H9 (cell line): ENCODE measurements at regions not wholly inside any gene's neighbourhood (a gene's known extent, or its start where the extent isn't known, plus 50 kb on each side); places are given as distances from the start of the nearest gene placed in this dataset.

Experiments
- DNase-seq: peaks from one replicate; pipeline ENCODE4 v3.0.0-alpha.2; 2017
- H2AFZ ChIP-seq: one replicate; pipeline ENCODE4 v1.6.1; 2013; ENCODE audit warnings: mild to moderate bottlenecking, low read length, control low read depth, moderate library complexity
- H2AK5ac ChIP-seq: 2 replicates; pipeline ENCODE4 v1.6.1; 2013; ENCODE audit warnings: low read length, control low read depth, mixed read lengths; ENCODE audit not compliant: insufficient read length
- H2BK120ac ChIP-seq: one replicate; pipeline ENCODE4 v1.6.1; 2013; ENCODE audit warnings: low read depth, mild to moderate bottlenecking, low read length, control low read depth, inconsistent platforms; ENCODE audit not compliant: poor library complexity, severe bottlenecking
- H2BK12ac ChIP-seq: 2 replicates; pipeline ENCODE4 v1.6.1; 2013; ENCODE audit warnings: low read length, control low read depth, mixed read lengths, low read depth; ENCODE audit not compliant: insufficient read length
- H2BK15ac ChIP-seq: 2 replicates; pipeline ENCODE4 v1.6.1; 2013; ENCODE audit warnings: low read depth, low read length, control low read depth
- H2BK20ac ChIP-seq: one replicate; pipeline ENCODE4 v1.6.1; 2013; ENCODE audit warnings: low read depth, mild to moderate bottlenecking, low read length, control low read depth, inconsistent platforms; ENCODE audit not compliant: poor library complexity, severe bottlenecking
- H2BK5ac ChIP-seq: 2 replicates; pipeline ENCODE4 v1.6.1; 2013; ENCODE audit warnings: low read length, control low read depth, mixed read lengths; ENCODE audit not compliant: insufficient read length
- H3K14ac ChIP-seq: 2 replicates; pipeline ENCODE4 v1.6.1; 2013; ENCODE audit warnings: low read length, control low read depth; ENCODE audit not compliant: insufficient read depth
- H3K18ac ChIP-seq: 2 replicates; pipeline ENCODE4 v1.6.1; 2013; ENCODE audit warnings: low read depth, mild to moderate bottlenecking, mixed read lengths, low read length, control low read depth; ENCODE audit not compliant: insufficient read length
- H3K23ac ChIP-seq: 2 replicates; pipeline ENCODE4 v1.6.1; 2013; ENCODE audit warnings: low read length, control low read depth, mixed read lengths, low read depth; ENCODE audit not compliant: insufficient read length
- H3K23me2 ChIP-seq: 2 replicates; pipeline ENCODE4 v1.6.1; 2013; ENCODE audit warnings: low read depth, mild to moderate bottlenecking, mixed read lengths, low read length, control low read depth; ENCODE audit not compliant: insufficient read length, poor library complexity, severe bottlenecking
- H3K27ac ChIP-seq: 2 replicates; pipeline ENCODE4 v1.5.1; 2013; ENCODE audit warnings: low read length, control low read depth, mixed read lengths, low read depth; ENCODE audit not compliant: insufficient read length
- H3K27me3 ChIP-seq: 2 replicates; pipeline ENCODE4 v1.6.1; 2013; ENCODE audit warnings: low read length, control low read depth, inconsistent platforms; ENCODE audit not compliant: insufficient read depth
- H3K4ac ChIP-seq: 2 replicates; pipeline ENCODE4 v1.6.1; 2013; ENCODE audit warnings: low read depth, mild to moderate bottlenecking, control low read depth, inconsistent platforms, low read length, moderate library complexity
- H3K4me1 ChIP-seq: 2 replicates; pipeline ENCODE4 v1.6.1; 2013; ENCODE audit warnings: low read length, control low read depth, inconsistent platforms; ENCODE audit not compliant: insufficient read depth
- H3K4me2 ChIP-seq: 2 replicates; pipeline ENCODE4 v1.6.1; 2013; ENCODE audit warnings: low read length, control low read depth, mixed read lengths; ENCODE audit not compliant: insufficient read length, insufficient read depth
- H3K56ac ChIP-seq: 2 replicates; pipeline ENCODE4 v1.6.1; 2013; ENCODE audit warnings: low read depth, mild to moderate bottlenecking, mixed read lengths, low read length, control low read depth; ENCODE audit not compliant: insufficient read length
- H3K79me1 ChIP-seq: 2 replicates; pipeline ENCODE4 v1.6.1; 2013; ENCODE audit warnings: low read depth, mild to moderate bottlenecking, moderate library complexity, low read length, control low read depth, inconsistent platforms; ENCODE audit not compliant: insufficient read depth, poor library complexity, severe bottlenecking
- H3K79me2 ChIP-seq: 2 replicates; pipeline ENCODE4 v1.6.1; 2013; ENCODE audit warnings: low read length, control low read depth, inconsistent platforms; ENCODE audit not compliant: insufficient read depth
- H3K9ac ChIP-seq: 2 replicates; pipeline ENCODE4 v1.6.1; 2013; ENCODE audit warnings: low read length, control low read depth, mixed read lengths; ENCODE audit not compliant: insufficient read length; ENCODE audit errors: extremely low read depth
- H3K9me3 ChIP-seq: one replicate; pipeline ENCODE4 v1.6.1; 2013; ENCODE audit warnings: low read depth, low read length, inconsistent platforms; ENCODE audit not compliant: control insufficient read depth
- H3T11ph ChIP-seq: one replicate; pipeline ENCODE4 v1.6.1; 2013; ENCODE audit warnings: mild to moderate bottlenecking, low read length, control low read depth, inconsistent platforms
- H4K20me1 ChIP-seq: one replicate; pipeline ENCODE4 v1.6.1; 2013; ENCODE audit not compliant: control insufficient read depth, insufficient read length, insufficient read depth
- H4K5ac ChIP-seq: 2 replicates; pipeline ENCODE4 v1.6.1; 2013; ENCODE audit warnings: low read depth, mild to moderate bottlenecking, mixed read lengths, low read length, control low read depth; ENCODE audit not compliant: insufficient read length
- H4K8ac ChIP-seq: replicated peaks from 2 replicates; pipeline ENCODE4 v1.6.1; 2013; ENCODE audit warnings: low read length, control low read depth, mixed read lengths, low read depth; ENCODE audit not compliant: insufficient read length
- H4K91ac ChIP-seq: 2 replicates; pipeline ENCODE4 v1.6.1; 2013; ENCODE audit warnings: low read depth, mild to moderate bottlenecking, moderate library complexity, mixed read lengths, low read length, control low read depth; ENCODE audit not compliant: insufficient read length
- H3K27ac Mint-ChIP-seq, 3 experiments: 2 replicates in 2 of 3; 3 replicates in 1 of 3; pipeline ENCODE4 v1.8.0; 2020 to 2021; ENCODE audit warnings: mixed read lengths in 3 of 3, mild to moderate bottlenecking in 1 of 3, moderate library complexity in 1 of 3
- H3K27me3 Mint-ChIP-seq: 2 replicates; pipeline ENCODE4 v1.8.0; 2021; ENCODE audit warnings: low read depth, mild to moderate bottlenecking, moderate library complexity, mixed read lengths
- H3K36me3 Mint-ChIP-seq, 3 experiments: 2 replicates in 2 of 3; 3 replicates in 1 of 3; pipeline ENCODE4 v1.8.0; 2020 to 2021; ENCODE audit warnings: low read depth in 3 of 3, mixed read lengths in 3 of 3; ENCODE audit not compliant: insufficient read depth in 1 of 3
- H3K4me1 Mint-ChIP-seq, 2 experiments: 2 replicates each; pipeline ENCODE4 v1.8.0; 2020; ENCODE audit warnings: mixed read lengths in 2 of 2
- H3K4me3 Mint-ChIP-seq, 2 experiments: 2 replicates in 1 of 2; 3 replicates in 1 of 2; pipeline ENCODE4 v1.8.0; 2020 to 2021; ENCODE audit warnings: mild to moderate bottlenecking in 2 of 2, mixed read lengths in 2 of 2, moderate library complexity in 1 of 2
- H3K9me3 Mint-ChIP-seq, 2 experiments: 2 replicates in 1 of 2; 3 replicates in 1 of 2; pipeline ENCODE4 v1.8.0; 2020; ENCODE audit warnings: mild to moderate bottlenecking in 2 of 2, mixed read lengths in 2 of 2, moderate library complexity in 1 of 2
- CTCF ChIP-seq: fragments of 200-600 bp; sonication (generic); conservative IDR thresholded peaks from 3 replicates; pipeline ENCODE4 v1.8.0; 2021; ENCODE audit warnings: antibody characterized with exemption, mild to moderate bottlenecking
- WGBS: extraction: QIAGEN DNeasy Blood & Tissue Kit; methylation state at CpG from one replicate; pipeline ENCODE4 v1.1.7; 2013; ENCODE audit warnings: missing lambda C conversion rate, low lambda C conversion rate, mixed read lengths; ENCODE audit not compliant: insufficient read length; ENCODE audit errors: extremely low coverage; 5-methylcytosine and 5-hydroxymethylcytosine counted together

DNA sequence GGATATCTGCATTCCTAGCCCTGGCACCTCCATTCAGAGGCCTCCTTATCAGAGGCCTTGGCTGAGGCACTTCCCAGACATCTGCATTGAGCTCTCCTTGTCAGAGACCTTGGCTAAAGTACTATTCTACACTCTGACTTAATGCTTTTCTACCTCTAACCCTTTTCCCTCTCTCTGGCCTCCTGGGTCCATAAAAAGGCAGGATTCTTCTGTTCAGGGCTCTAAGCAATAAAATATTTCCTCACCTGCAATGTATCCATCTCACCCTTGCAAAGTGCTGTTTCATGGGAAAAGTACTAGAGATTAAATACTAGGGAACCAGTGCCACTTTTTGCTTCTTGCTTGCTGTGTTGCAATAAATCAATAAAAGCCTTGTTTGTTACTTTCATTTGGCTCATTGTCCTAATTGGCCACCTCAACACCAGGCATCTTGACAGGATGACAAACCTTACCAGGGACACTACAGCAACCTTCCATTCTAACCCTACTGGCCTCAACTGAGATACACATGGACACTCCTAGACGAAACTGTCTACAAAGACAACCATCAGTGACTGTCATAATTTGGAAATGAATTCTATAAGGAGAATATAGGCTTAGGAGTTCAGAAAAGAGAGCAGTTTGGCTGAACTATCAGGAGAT is 106.5 kb upstream of the SETMAR start:
- no peak overlapping the region for H3K56ac ChIP-seq
- H2BK120ac ChIP-seq: no peak overlapping the region
- no peaks in the 10 kb centered on the region for H4K20me1 ChIP-seq
- H2BK20ac ChIP-seq: no peak overlapping the region
- peaks cover 3 to 4% of the 10 kb centered on the region in 2 experiments for H3K4me1 Mint-ChIP-seq
- no peak overlapping the region for H3K14ac ChIP-seq
- no peak overlapping the region for H3K18ac ChIP-seq
- no peaks in the 10 kb centered on the region for H3K23me2 ChIP-seq
- H4K91ac ChIP-seq: no peak overlapping the region
- DNase-seq: no peak
- H3K9ac ChIP-seq: no peak overlapping the region
- no peak overlapping the region for H2AK5ac ChIP-seq
- H3K27ac Mint-ChIP-seq: no peak overlapping the region
- no peak overlapping the region for H3K23ac ChIP-seq
- H2BK15ac ChIP-seq: no peak overlapping the region
- no peak overlapping the region for H3K4me3 Mint-ChIP-seq
- TF ChIP-seq CTCF: no peak
- no peaks in the 10 kb centered on the region for H3K4me1 ChIP-seq
- peaks cover 8 to 11% of the 10 kb centered on the region in 2 experiments; a peak in 4 of 5 replicates for H3K9me3 Mint-ChIP-seq
- no peak overlapping the region for H4K8ac ChIP-seq
- no peak overlapping the region for H2BK5ac ChIP-seq
- H3K27me3 Mint-ChIP-seq: no peaks in the 10 kb centered on the region
- H3K4me2 ChIP-seq: no peak overlapping the region
- H3K27me3 ChIP-seq: no peaks in the 10 kb centered on the region
- no CpG with 5 or more reads among the region's 1 CpG for WGBS
- H3T11ph ChIP-seq: no peak overlapping the region
- H3K36me3 Mint-ChIP-seq: peaks cover 0 to 4% (median 0%) of the 10 kb centered on the region in 3 experiments; a peak in 3 of 7 replicates
- H2AFZ ChIP-seq: no peak overlapping the region
- no peaks in the 10 kb centered on the region for H3K79me2 ChIP-seq
- H3K79me1 ChIP-seq: no peaks in the 10 kb centered on the region
- H3K9me3 ChIP-seq: peaks cover 13% of the 10 kb centered on the region
- H3K27ac ChIP-seq: no peak overlapping the region
- H3K4ac ChIP-seq: no peak overlapping the region
- no peak overlapping the region for H4K5ac ChIP-seq
- no peak overlapping the region for H2BK12ac ChIP-seq
